Inflammatory macrophage (primary cell): ENCODE measurements at regions not wholly inside any gene's neighbourhood (a gene's known extent, or its start where the extent isn't known, plus 50 kb on each side); places are given as distances from the start of the nearest gene placed in this dataset.

Experiments
- DNase-seq, 2 donors: peaks; one replicate each; pipeline ENCODE4 v3.0.0-alpha.2; 2020 to 2022

DNA sequence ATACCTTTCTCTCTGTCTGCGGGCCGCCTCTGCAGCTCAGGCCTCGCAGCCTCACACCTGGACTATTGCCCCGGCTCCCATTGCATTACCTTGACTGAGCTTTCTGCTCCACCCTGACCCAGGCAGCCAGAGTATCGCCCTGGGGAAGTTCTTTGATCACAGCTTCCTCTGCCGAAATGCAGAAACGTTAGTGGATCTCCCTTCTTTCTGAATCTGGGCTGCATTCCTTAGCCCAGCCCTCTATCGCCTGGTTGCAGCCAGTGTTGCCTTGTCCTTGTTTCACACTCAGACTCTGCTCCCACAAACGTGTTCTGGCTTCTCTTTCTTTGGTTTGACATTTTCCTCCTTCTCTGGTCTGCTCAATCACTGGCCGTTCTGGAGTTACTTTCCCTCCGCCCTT lies 195.7 kb downstream of the ADAMTS15 start:
- DNase-seq: no peak

DNA sequence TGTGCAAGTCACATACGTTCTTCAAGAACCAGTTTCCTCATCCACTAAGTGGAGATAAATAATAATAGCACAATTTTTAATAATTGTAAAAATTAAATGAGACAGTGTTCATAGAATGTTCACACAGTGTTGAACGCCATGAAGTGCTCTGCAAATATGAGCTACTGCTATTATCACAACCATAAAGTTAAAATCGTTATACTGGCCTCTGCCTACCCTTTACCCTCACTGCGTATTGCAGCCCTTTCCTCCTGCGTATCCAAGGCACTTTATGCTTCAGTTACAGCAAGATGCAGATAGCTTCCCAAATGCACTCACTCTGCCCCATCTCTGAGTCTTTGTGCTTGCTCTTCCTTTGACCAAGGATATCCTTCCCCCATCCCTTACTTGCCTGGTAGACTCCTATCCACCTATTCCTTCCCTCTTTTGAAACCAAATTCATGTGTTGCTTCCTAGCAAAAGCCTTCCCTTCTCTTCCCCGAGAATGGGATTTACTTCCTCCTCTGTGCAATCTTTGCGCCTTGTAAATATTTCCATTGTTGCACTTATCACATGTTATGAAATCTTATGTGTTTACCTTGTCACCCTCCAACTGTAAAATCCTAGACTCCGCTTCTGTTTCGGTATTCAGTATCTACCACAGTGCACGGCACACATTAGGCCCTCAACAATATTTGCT lies 196.9 kb downstream of the ADAMTS15 start:
- no peak for DNase-seq

DNA sequence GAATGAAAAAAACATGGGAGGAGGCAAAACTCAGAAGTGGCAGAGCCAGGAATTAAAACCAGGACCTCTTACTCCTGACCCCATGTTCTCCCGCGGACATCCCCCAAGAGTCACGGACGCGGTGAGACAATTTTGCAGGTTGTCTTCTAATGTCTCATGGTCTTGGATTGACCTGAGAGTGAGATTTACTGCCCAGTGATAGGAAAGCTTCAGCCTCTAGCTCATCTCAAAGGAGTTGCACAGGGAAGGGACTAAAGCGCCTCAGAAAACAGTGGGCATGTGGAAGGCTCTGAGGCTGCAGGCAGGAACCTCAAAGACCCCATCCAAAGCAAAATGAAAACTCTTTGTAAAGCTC lies 197.4 kb downstream of the ADAMTS15 start:
- DNase-seq: no peak

DNA sequence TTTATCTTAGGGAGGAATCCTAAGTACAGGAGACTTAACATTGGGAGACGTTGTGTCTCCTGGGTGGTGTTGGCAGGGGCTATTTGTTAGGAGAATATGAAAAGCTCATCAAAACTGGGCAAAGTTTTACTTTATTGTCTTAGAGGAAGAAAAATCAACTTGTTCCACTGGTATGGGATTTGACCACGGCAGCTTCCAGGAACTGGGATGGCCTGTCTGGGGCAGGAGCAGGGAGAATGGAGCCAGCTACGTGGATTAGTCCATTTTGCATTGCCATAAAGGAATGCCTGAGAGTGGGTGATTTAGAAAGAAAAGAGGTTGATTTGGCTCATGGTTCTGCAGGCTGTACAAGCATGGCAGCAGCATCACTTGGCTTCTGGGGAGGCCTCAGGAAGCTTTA lies 198.4 kb downstream of the ADAMTS15 start:
- DNase-seq: no peak

DNA sequence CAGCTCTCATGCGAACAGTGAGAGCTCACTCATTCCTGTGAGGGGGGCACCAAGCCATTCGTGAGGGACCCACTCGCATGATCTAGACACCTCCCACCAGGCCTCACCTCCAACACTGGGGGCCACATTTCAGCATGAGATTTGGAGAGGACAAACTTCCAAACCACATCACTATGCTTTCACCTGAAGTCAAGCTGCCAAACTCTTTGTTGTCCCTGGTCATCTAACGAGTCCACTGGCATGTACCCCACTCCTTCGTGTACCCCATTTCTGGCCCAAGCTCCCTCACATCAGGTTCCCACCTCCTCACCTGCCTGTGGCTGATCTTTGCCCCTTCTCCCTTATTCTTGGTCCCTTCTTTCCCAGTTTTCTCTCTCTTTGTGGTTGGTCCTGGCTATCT lies 198.9 kb downstream of the ADAMTS15 start:
- DNase-seq: no peak

DNA sequence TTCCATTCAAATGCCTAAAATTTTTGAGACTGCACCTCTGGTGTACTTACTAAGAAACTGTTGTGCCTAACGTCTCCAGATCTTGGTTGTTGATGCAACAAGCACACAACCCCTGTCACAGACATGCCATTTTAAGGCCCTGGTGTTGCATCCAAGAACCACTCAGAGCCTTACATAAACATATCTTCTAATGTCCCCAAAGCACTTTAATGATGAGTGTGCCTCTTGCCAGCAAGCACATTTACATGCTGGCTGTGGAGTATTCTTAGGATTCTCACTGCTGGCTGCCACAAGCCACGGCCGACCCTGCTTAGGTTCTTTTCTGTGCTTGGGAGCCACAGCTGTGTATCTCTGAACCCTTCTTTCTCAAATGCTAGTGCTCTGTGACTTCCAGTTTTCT lies 201.4 kb downstream of the ADAMTS15 start:
- DNase-seq: no peak

DNA sequence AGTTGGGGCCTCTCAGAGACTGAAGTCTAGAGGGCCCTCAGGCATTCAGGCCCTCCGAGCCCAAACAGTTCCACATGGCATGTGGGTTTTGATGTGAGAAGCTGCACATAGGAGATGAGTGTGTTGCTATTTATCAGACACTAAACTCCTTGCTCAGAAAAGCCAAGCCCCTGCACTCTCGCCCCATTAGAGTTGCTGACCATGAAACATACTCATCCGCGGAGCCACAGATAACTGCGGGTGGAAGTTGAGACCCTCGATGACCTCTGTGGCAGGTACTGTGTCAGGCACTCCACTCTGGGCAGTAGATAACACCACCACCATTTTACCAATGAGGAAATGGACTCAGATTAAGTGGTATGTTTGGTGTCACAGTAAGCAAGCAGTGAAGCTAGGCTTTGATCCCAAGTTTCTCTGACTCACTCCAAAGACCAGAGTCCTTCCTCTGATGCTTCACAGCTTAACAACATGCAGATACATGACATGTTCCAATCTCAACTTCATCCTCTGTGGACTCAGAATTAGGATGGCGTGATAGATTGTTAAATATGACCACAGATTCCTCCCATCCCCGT lies 202.1 kb downstream of the ADAMTS15 start:
- DNase-seq: no peak

DNA sequence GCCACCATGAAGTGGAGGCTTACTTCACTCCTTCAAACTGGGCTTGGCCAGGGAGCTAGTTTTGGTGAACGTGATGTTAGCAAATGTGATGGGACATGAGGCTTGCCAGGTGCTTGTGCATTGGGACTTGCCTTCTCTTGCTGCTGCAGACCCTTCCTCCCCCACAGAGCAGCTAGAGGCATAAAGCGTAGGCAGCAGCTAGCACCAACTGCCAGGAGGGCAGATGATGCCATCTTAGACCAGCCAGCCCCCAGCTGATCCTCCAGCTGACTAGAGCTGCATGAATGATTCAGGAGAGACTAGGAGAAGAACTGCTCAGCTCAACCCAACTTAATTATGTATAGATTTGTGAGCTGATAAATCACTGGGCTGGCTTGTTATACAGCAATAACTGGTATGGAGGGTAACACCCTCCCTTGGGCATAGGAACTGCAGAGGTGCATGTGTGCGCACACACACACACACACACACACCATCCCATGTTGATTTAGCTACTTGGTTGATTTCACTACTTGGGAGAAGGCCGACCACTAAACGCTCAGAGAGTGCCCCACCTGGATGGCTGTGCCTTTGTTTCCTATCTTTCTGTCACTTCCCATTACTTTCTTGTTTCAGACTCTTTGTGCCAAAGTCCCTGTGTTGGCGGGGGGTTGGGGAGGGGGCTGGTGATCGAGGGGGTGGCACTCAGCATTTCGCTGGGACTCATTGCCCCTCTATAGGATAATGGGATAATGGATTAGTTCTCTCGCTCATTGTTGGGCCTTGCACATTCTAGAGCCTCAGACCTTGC lies 202.8 kb downstream of the ADAMTS15 start:
- no peak for DNase-seq

DNA sequence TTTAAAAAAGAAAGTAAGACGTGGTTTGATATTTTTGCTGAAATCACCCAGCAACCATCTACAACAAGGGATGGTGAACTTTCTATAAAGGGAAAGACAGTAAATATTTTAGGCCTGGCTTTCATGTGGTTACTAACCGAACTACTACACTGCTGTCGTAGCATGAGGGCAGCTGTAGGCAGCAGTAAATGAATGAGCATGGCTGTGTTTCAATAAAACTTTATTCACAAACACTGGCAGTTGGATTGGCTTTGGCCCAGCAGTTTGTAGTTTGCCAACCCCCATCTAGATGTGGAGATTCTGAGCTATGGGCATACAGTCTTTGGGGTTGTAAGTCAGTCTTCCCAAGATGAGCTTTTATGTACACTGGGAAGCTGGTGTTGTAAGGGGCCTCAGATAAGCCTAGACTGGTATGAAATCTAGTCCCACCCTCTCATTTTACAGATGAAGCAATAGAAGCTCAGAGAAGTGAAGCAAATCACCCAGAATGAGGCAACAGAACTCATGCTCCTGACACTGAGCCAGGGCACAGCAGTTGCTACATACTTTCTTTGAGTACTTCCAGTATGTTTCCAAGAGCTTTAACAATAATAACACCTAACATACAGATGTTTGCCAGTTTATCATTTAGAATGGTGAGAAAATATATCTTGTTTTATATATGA lies 204.4 kb downstream of the ADAMTS15 start:
- peak; percentile 61 to 62 for DNase-seq

DNA sequence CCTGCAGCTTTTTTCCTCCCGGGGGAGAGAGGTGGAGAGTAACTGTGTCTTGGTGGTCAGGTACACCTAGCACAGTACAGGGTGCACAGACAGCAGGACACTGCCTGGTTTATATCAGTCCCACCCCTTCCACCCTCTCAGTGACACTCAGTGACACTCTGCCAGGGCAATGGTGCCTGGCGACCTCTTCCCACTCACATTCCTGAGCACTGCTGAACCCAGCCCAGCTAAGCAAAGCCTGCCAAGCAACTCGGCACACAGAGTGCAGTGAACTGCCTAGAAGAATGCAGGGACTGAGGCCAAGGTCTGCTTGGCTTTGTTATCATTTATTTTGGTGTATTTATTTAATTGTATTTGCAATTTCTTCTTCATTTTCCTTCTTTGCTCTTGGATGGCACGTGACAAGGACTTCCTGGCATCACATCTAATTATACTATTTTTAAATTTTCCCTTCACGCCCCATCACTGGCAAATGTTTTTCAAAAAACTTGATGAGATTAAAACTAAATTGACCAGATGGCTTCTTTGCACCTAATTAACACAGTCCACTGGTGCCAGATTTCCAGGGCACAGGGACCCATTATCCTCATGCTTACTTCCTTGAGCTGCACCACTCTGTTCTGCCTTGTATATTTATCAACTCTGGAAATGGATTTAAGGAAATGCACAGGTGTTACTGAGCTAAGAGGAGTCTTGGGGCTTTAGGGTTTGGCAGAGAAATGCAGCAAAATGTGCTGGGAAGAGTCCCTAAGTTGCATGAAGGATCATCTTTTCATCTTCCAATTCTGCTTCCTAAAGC lies 205.6 kb downstream of the ADAMTS15 start:
- no peak for DNase-seq

DNA sequence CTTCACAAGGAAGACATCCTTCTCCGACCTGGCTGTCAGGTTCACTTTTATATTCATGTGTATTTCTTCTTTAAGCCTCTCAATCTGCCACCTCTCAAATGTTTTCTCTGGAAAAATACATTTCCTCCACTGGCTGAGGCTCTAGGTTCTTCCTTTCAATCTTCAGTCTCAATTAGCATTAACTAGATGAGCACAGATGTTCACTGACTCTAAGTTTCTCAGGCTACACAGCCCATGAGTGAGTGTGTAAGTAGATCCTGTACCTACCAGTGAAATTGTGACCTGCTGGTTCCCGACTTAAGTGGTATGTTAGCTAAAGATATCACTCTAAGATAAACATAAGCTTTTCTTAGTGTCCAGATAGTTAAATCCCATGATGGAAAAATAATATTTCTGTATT lies 206.9 kb downstream of the ADAMTS15 start:
- DNase-seq: no peak

DNA sequence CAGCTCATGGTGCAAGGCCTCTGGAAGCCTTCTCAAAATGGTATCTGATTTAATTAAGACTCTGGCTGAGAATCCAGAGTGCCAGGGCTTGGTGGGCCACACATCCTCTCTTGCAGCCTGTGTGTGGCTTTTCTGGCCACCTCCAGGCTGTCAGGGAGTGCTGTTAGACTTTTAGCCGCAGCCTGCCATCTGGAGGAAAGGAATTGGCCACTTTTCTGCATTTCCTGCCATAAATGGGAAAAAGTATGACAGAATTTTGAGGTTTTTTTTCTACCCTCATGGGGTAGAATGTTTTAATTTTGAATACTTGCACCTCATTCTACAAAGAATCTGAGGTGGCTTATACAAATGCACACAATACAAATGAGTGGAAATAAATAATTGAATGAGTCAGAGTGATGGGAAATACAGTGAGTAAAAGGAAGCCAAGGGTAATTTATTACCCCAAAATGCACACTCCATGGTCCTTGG lies 218.4 kb downstream of the ADAMTS15 start:
- no peak for DNase-seq

DNA sequence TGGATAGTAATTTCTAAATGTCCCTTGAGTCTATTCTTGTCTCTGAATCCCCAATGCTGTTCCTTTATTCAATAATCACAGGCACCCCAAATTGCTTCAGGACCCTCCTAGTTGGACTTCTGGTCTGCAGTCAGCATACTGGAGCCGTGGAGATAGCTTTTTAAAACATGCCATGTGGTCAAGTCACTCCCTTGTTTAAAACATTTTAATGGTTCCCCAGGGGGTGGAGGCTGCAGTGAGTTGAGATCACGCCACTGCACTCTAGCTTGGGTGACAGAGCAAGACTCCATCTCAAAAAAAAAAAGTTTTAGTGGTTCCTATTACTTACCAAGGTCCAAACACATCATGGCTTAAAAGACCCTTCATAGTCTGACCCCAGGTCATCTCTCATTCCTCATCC lies 220.3 kb downstream of the ADAMTS15 start:
- no peak for DNase-seq

DNA sequence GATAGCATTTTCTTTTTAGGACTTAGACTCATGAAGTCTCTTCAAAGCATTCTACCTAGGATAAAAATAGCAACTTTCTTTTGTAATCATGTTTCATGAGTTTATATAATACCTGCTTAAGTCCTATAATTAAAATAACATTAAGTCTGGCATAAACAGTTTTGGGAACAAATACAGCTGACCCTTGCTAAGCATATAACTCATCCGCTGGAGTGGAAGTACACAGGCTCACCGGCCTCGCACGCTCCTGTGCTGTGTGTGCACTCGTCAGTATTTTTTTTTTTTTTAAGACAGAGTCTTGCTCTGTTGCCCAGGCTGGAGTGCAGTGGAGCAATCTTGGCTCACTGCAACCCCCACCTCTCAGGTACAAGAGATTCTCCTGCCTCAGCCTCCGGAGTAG lies 221.8 kb downstream of the ADAMTS15 start:
- DNase-seq: no peak

DNA sequence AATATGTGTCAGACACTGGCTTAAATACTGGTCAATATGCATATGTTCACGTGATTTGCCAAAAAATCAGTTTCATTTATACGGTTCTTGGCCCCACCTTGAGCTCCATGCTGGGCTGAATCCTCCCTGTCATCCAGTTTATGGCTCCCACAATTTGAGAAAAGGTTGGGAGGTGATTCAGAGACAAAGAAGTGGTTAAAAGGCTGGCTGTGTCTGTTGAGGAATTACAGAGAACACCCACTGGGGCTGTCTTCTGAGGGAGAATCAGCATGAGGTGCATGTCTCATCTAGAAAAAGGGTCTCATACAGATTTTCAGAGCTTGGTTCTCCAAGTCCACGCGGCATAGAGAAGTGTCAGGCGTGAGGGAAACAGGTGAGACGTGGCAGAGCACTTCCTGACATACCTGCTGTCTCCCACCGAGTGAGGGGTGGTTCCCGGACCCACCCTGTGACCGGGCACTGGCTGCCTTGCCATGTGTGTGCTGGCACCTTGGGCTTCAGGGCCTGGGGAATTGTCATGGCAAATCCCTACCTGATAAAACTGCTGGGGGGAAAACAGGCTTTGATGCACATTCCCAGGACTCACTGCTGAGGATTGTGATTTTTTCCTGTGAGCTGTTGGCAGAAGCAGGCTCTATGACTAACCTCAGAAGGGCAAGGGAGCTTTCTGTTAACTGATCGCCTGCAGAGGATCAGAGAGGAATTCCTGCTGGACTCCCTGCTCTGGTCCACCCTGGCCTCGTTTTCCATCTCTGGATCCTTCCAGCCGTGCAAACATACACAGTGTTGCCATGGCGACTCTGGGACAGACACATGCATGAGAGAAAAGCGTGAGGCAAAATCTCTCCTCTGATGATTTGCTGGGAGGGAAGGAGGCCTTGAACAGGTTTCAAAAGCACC lies 223.6 kb downstream of the ADAMTS15 start:
- DNase-seq: no peak

DNA sequence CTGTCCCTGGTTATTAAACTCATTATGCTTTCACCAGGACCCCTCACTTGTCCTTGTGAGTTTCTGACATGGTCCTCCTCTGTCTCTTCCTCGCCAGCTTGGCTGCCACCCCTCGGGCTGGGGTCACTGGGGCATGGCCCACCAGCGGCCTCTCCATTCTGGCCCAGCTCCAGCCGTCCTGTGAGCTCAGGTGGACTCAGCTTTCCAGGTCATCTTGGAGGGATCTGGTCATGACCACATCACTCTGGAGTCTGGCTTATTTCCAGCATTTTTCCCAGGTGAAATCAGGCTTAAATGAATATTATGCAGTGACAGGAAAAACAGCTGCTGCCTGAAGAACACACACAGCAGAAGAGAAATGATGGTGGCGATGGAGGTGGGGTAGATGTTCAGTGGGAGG lies 224.5 kb downstream of the ADAMTS15 start:
- DNase-seq: no peak

DNA sequence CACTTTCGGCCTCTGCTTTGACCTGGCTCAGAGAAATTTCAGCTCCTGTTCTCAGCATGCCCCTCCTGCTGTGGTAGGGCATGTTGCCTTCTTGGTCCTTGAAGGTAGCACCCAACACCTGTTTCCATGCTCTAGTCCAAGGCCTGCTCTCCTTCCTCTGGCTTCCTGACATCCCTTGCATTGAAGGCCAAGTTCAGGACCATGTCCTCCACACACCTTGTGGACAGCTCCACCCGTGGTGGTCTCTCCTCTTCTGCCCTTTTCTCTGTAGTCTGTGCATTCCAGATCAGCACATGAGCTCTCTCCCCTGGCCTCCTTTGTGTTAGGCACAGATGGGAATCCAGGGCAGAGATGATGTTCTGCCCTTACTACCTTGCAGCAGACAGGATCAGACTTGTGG lies 225.3 kb downstream of the ADAMTS15 start:
- no peak for DNase-seq

DNA sequence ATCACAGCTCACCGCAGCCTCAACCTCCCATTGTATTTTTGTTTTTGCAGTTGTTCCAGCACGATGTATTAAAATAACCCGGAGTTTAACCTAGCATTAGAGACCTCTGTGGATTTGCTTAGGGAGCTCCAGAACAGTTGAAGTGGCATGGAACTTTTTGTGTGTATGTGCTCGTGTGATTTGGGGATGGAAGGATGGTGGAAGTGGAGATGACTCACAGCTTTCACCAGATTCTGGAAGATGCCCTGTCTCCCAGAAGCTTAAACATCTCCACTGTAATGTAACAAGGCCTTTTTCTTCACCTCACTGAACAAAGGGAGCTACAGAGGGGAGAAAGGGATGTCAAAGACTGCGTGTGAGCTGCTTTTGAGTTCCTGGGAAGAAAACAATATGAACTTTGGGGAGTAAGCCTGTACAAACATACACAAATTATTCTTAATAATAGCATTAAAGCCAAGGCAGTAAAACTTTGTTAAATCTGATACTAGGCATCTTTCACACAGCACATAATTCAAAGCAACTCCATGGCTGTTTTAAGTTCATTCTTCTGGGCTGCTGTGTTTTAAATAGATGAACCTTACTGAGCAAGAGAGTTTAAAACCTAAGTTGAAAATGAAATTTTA lies 226.4 kb downstream of the ADAMTS15 start:
- no peak for DNase-seq

DNA sequence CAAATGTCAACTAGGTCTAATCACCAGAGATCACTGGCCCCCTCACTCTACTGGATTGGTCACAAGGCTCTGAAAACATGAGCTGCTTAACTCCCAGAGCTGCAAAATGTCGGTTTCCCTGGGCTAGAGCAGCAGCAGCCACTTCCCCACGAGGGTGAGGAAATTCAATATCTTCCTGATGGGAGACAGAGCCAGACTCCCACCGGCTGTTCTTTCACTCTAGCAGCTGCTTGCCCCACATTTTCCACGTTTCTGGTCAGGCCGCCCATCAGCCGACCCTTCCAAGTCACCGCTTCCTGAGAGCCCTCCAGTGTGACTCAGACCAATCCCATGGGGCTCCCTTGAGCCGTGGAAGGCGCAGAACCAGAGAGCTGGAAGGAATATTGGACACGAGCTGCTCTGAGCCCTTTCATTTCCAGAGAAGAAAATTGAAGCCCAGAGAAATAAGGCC lies 227.0 kb downstream of the ADAMTS15 start:
- no peak for DNase-seq

DNA sequence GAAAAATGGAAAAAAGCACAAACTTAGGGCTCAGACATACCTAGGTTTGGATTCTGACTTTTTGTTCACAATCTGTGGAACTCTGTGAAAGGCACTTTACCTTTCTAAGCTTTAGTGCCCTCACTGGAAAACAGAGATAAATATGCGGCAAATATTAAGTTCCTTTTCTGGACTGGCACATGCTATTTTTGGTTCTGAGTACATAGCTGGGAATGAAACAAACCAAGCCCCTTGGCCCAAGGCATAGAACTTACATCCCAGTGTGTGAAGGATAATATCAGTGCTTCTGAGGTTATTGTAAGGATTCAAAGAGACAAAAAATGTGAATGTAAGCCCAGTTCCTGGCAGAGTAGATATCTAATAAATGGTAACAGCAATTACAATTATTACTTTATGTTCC lies 227.5 kb downstream of the ADAMTS15 start:
- no peak for DNase-seq
